Activated naive CD8-positive, alpha-beta T cell treated with anti-CD3 and anti-CD28 coated beads, Interleukin-2, amount 10 ng/mL, durations not matched to agents 7 days and 5 days (primary cell): ENCODE measurements at regions not wholly inside any gene's neighbourhood (a gene's known extent, or its start where the extent isn't known, plus 50 kb on each side); places are given as distances from the start of the nearest gene placed in this dataset.

ENCODE experiments used
- ATAC-seq: fragments of 150-1000 bp; cut with Tn5 transposase; one replicate; pipeline ENCODE4 v1.10.0; 2021; ENCODE audit warnings: low read depth, moderate library complexity
- POLR2A ChIA-PET: fragments of 350-600 bp; sonication (Branson Sonifier 250); formaldehyde crosslinking; loops from one replicate; lab custom pipeline; 2021; ENCODE audit warnings: antibody characterized with exemption; lab: Charles Lee
- DNase-seq: peaks from one replicate; pipeline ENCODE4 v3.0.0; 2021
- H3K27ac Mint-ChIP-seq: one replicate; pipeline ENCODE4 v1.8.0; 2022; ENCODE audit warnings: mild to moderate bottlenecking, mixed read lengths
- H3K27me3 Mint-ChIP-seq: one replicate; pipeline ENCODE4 v1.8.0; 2022; ENCODE audit warnings: mild to moderate bottlenecking, moderate library complexity, mixed read lengths
- H3K36me3 Mint-ChIP-seq: one replicate; pipeline ENCODE4 v1.8.0; 2021; ENCODE audit warnings: mild to moderate bottlenecking, mixed read lengths
- H3K4me1 Mint-ChIP-seq: one replicate; pipeline ENCODE4 v1.8.0; 2021; ENCODE audit warnings: mixed read lengths
- H3K4me3 Mint-ChIP-seq: one replicate; pipeline ENCODE4 v1.8.0; 2022; ENCODE audit warnings: mild to moderate bottlenecking, moderate library complexity, mixed read lengths
- H3K9me3 Mint-ChIP-seq: one replicate; pipeline ENCODE4 v1.8.0; 2021; ENCODE audit warnings: mixed read lengths

DNA sequence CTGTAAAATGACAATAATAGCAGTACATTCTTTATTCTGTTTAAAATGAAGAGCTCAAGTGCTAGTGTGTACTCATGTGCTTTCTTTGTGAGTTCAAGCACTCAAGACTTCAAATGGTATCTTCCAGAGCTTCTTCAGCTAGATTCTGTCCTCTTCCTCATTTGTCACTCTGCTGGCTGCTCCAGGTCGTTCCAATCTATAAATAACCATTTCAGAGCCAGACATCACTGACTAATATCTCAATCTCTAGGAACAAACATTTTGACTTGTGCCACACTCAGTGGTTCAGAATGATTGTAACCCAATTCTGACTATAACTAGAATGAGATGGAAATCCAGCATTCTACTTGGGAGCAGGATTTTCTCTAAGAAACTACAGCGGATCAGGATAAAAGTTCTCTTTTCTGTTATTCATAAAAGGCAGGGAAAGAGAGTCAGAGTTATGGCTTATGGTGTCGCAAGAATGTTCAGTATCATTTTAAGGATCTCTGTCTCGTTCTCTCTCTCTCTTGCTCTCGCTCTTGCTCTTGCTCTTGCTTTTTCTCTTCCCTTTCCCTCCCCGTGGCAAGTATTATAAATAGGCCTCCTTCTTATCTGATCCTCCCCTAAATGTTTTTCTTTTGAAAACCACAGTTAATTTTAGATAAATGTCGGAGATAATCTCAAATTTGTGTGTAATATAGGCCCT is 116.3 kb upstream of the MAF start:
- no peak overlapping the region for H3K27ac Mint-ChIP-seq
- no peak for DNase-seq
- POLR2A ChIA-PET = no interaction called here
- no peak for ATAC-seq
- no peaks in the 10 kb centered on the region for H3K9me3 Mint-ChIP-seq
- H3K27me3 Mint-ChIP-seq = peaks cover 10% of the 10 kb centered on the region
- peaks cover 2% of the 10 kb centered on the region for H3K4me1 Mint-ChIP-seq
- no peak overlapping the region for H3K4me3 Mint-ChIP-seq
- no peaks in the 10 kb centered on the region for H3K36me3 Mint-ChIP-seq

DNA sequence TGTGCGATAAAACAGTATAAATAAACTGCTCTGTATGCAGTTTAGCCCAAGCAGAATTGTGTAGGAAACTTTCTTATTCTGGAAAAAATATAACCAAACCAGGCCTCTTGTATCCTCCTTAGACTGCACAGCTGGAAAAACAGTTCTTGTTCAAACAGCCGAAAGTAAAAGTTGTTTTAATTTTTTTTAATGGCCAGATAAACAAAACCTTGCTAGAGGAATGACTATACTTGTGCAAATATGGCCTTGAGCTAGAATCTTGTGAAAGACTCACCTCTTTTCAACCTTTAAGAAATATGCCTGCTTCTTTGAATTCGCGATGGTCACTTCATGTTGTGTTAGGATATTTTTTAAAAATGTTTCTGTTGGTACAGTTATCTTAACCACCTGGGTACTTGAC is 114.5 kb upstream of the MAF start:
- ATAC-seq (no peak), DNase-seq (no peak)
- Mint-ChIP-seq H3K9me3 (no peaks in the 10 kb centered on the region), H3K4me1 (peaks cover 2% of the 10 kb centered on the region), H3K4me3 (no peak overlapping the region), H3K27ac (no peak overlapping the region), H3K36me3 (no peaks in the 10 kb centered on the region), H3K27me3 (peaks cover 10% of the 10 kb centered on the region)
- POLR2A ChIA-PET = no interaction called here

DNA sequence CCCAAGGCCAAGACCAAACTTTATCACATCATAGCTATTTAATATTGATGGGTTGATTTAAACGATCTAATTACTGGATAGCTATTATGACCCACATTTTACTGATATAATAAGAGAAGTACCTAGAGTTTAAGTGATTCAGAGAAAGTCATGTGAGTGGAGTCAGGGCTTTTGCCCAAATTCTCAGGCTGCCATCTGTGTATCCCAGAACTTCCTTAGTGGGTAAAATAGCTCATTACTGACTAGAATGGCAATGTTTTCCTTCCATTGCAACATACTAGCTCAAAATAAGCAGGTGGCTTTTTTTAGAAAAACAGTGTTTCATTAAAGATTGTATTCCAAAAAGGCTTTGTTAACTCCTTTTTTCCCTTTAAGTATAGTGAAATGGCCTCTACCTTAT is 113.9 kb upstream of the MAF start:
- POLR2A ChIA-PET = no interaction called here

DNA sequence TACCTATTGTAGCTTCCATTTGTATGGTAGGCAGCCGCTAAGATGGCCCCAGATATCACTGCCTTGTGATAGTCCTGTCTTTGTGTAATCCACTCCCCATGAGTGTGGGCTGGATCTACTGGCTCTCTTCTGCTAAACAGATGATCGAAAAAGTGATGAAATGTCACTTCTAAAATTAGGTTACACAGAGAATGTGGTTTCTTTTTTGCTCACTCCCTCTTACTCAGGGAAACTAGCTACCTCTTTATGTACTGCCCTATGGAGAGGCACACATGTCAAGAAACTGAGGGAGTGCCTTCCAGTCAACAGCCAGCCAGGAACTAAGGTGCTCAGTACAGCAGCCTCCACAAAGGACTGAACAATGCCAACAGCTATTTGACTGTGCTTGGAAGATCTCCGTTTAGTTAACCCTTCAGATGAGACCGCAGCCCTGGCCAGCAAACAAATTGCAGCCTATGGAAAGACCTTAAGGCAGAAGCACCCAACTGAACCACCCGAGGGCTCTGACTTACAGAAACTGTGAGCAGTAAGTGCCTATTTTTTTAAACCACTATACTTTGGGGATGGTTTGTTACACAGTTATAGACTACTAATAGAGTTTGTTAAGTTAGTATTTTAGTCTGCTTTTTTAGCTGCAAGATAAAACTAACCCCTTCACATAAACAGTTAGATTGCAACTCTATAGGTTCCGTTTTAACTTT is 113.2 kb upstream of the MAF start:
- POLR2A ChIA-PET = no interaction called here

More for the DNA sequence above, 113.9 kb upstream of the MAF start:
- no peak overlapping the region for H3K27ac Mint-ChIP-seq
- H3K4me1 Mint-ChIP-seq = peaks cover 2% of the 10 kb centered on the region
- H3K4me3 Mint-ChIP-seq = no peak overlapping the region
- peaks cover 10% of the 10 kb centered on the region for H3K27me3 Mint-ChIP-seq
- DNase-seq = no peak
- H3K36me3 Mint-ChIP-seq = no peaks in the 10 kb centered on the region
- no peak for ATAC-seq
- no peaks in the 10 kb centered on the region for H3K9me3 Mint-ChIP-seq

DNA sequence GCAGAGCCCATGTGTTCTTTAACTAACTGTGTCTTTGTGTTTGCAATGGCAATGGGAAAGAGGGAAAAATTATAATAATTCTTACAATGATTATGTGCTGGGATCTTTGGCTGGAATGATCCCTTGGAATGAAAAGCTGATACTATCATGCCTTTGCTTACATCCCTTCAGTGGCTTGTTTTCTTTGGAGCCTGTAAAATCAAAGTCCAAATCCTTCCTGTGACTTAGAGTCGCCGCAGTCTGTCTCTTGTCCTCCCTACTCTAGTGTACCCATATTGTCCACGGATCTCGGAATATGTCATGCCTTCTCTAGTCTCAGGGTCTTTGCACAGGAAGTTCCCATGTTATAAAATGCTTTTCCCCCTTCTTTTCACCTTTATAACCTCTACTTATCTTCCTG is 111.7 kb upstream of the MAF start:
- Mint-ChIP-seq H3K36me3 (no peaks in the 10 kb centered on the region), H3K4me1 (peaks cover 2% of the 10 kb centered on the region), H3K4me3 (no peak overlapping the region), H3K27me3 (peaks cover 8% of the 10 kb centered on the region), H3K9me3 (no peaks in the 10 kb centered on the region), H3K27ac (no peak overlapping the region)
- ATAC-seq (no peak), DNase-seq (no peak)
- POLR2A ChIA-PET = no interaction called here

More for the DNA sequence above, 113.2 kb upstream of the MAF start:
- ATAC-seq (no peak), DNase-seq (no peak)
- no peaks in the 10 kb centered on the region for H3K9me3 Mint-ChIP-seq
- no peak overlapping the region for H3K27ac Mint-ChIP-seq
- peaks cover 2% of the 10 kb centered on the region for H3K4me1 Mint-ChIP-seq
- H3K4me3 Mint-ChIP-seq = no peak overlapping the region
- H3K27me3 Mint-ChIP-seq = peaks cover 10% of the 10 kb centered on the region
- H3K36me3 Mint-ChIP-seq = no peaks in the 10 kb centered on the region

DNA sequence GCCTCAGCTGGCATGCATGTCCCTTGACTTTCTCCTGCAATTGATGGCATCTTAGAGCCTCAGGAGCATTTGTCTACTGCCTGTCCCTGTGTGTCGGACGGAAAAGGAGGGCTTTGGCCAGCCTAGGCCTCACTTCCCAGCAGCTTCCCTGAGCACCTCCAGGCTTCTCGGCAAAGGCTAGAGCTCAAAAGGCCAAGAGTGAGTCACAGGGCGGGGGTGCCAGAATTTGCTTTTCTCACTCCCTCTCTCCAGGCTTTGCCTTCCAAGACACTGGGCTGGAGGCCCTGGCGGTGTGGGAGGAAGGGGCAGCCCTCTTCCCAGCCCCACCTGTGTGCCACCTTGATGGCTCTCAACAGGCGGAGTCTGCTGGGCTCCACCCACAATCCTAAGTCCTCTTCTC is 107.3 kb upstream of the MAF start:
- POLR2A ChIA-PET = no interaction called here
- Mint-ChIP-seq H3K9me3 (no peaks in the 10 kb centered on the region), H3K27ac (no peak overlapping the region), H3K4me3 (no peak overlapping the region), H3K4me1 (no peaks in the 10 kb centered on the region), H3K27me3 (no peaks in the 10 kb centered on the region), H3K36me3 (no peaks in the 10 kb centered on the region)
- no peak for ATAC-seq
- DNase-seq = no peak

DNA sequence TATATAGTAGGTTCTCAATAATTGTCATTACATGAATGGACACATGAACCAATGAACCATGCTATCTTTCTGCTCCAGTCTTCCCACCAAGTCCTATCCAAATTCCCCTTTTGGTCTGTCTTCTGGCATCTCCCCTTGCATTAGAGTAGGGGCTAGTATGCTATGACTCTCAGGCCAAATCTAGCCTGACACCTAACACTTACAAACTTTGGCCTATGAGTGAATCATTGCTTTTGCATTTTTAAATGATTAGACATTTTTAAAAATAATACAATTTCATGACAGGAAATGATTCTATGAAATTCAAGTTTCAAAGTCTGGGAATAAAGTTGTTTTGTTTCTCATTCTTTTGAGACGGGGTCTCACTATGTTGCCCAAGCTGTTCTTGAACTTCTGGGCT is 102.5 kb upstream of the MAF start:
- Mint-ChIP-seq H3K4me1 (no peaks in the 10 kb centered on the region), H3K36me3 (no peaks in the 10 kb centered on the region), H3K9me3 (peaks cover 2% of the 10 kb centered on the region), H3K27ac (no peak overlapping the region), H3K27me3 (no peaks in the 10 kb centered on the region), H3K4me3 (no peak overlapping the region)
- DNase-seq = no peak
- ATAC-seq = no peak
- POLR2A ChIA-PET = no interaction called here

DNA sequence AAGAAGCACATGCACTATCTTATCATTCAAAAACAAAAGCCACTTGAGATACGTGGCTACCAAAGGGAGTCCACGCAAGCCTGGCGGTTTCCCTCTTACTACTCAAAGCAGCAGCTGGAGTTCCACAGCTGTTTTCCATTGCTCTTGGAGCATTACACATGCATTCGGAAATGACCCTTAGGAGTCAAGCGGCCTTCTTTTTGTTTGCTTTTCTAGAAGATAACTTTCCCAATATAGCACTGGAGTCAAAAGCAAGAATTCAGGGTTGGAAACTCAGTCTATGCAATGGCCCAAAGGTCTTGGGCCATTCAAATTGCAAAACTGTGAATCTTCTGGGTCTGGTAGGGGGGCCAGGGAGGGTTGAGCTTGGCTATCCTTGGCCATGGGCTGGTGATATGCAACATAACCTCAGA is 97.8 kb upstream of the MAF start:
- Mint-ChIP-seq H3K36me3 (no peaks in the 10 kb centered on the region), H3K4me1 (no peaks in the 10 kb centered on the region), H3K4me3 (no peak overlapping the region), H3K27me3 (no peaks in the 10 kb centered on the region), H3K9me3 (peaks cover 2% of the 10 kb centered on the region), H3K27ac (no peak overlapping the region)
- no peak for DNase-seq
- no peak for ATAC-seq
- POLR2A ChIA-PET = no interaction called here

DNA sequence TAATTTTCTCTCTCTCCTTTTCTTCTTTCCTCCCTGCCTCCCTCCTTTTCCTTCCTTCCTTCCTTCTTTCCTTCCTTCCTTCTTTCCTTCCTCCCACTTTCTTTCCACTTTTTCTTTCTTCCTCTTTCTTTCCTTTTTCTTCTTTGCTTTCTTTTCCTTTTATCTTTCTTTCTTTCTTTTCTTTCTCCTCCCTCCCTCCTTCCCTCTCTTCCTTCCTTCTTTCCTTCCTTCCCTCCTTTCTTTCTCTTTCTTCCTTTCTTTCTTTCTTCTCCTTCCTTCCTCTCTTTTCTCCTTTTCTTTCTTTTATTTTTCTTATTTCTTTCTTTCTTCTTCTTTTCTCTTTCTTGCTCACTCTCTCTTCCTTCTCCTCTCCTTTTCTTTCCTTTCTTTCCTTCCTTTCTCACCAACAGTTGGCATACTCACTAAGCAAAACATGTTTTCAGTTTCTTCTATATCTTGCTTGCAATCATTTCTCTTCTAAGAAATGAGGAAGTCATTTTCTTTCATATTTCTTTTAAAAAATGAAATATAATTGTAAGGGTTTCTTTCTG is 97.1 kb upstream of the MAF start:
- no peak for ATAC-seq
- H3K27me3 Mint-ChIP-seq = no peaks in the 10 kb centered on the region
- H3K36me3 Mint-ChIP-seq = no peaks in the 10 kb centered on the region
- POLR2A ChIA-PET = no interaction called here
- H3K4me3 Mint-ChIP-seq = no peak overlapping the region
- no peak for DNase-seq
- no peak overlapping the region for H3K27ac Mint-ChIP-seq
- H3K4me1 Mint-ChIP-seq = no peaks in the 10 kb centered on the region
- H3K9me3 Mint-ChIP-seq = peaks cover 2% of the 10 kb centered on the region

DNA sequence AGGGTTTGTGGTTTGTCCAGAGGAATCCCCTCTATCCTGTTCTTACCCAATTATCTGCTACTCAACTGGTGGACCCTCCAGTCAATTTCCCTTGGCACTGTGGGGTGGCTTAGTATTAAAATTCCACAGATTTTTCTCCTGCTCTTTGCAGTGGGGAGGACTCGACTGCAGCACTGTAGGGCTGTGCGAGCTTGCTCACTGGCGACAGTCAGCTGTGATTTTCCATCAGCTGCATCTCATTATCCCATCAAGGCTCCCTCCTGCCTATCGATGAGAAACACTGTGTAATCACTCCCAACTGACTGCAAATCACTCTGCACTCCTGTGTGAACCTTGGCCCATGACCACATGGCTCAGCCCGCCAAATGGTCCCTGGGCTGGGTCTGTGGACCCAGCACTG is 90.5 kb upstream of the MAF start:
- H3K36me3 Mint-ChIP-seq = no peaks in the 10 kb centered on the region
- no peaks in the 10 kb centered on the region for H3K27me3 Mint-ChIP-seq
- DNase-seq = no peak
- H3K27ac Mint-ChIP-seq = no peak overlapping the region
- H3K4me1 Mint-ChIP-seq = no peaks in the 10 kb centered on the region
- no peaks in the 10 kb centered on the region for H3K9me3 Mint-ChIP-seq
- POLR2A ChIA-PET = no interaction called here
- ATAC-seq = no peak
- no peak overlapping the region for H3K4me3 Mint-ChIP-seq

DNA sequence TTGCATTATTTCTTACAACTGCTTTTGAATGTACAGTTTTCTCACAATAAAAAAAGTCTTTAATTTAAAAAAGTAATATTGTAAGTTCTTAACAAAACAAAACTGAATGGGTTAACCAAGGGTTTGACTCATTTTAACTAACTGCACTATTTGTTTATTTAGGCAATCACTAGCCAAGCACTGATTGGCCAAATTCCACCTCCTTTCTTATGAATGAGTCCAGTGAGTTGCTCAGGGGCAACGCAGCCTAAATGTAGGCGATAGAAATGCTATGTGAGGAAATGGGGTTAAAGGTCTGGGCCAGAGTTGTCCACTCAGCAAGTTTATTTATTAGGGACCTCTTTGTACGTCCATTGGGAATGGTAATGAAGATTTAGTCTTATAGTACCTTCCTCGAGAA is 89.6 kb upstream of the MAF start:
- DNase-seq (no peak), ATAC-seq (no peak)
- H3K27me3 Mint-ChIP-seq = no peaks in the 10 kb centered on the region
- no peak overlapping the region for H3K27ac Mint-ChIP-seq
- no peaks in the 10 kb centered on the region for H3K4me1 Mint-ChIP-seq
- no peaks in the 10 kb centered on the region for H3K9me3 Mint-ChIP-seq
- H3K4me3 Mint-ChIP-seq = no peak overlapping the region
- H3K36me3 Mint-ChIP-seq = no peaks in the 10 kb centered on the region
- POLR2A ChIA-PET = no interaction called here

DNA sequence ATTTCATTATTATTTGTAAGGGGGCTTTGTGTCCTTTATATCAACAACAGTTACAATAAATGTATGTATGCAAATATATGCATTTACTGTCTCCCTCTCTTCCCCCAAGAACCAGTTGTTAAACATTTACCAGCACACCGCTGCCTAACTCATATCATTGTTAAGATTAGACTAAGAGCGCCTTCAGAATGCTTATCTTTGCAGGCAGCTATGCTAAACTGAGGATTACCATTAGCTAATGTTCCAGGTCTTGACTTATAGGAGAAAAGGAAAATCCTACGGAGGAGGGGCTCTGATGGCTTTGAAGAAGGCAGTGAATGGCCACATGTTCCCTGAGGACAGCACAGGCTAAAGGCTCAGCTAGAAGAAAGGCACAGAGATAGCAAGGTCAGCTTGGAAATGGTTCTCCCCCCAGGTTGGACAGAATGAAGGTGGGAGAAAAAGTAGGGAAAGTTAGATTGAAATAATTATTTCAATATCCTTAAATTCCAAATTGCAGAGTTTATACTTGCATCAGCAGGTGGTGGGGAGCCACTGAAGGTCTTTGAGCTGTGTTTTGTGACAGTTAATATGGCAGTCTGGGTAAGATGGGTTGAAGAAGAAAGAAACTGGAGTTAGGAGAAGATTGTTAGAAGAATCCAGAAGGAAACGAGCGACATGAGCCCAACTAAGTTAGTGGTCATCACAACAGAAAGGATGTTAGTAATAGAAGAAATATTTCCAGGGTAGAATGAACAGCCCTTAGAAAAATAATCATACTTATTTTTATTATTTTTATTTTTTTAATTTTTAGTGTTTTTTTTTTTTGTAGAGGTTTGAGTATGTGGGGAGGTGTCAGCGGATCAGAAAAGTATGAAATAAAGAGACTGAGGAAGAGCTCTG is 87.0 kb upstream of the MAF start:
- POLR2A ChIA-PET = no interaction called here
- H3K4me3 Mint-ChIP-seq = no peak overlapping the region
- no peaks in the 10 kb centered on the region for H3K9me3 Mint-ChIP-seq
- ATAC-seq (no peak), DNase-seq (no peak)
- no peaks in the 10 kb centered on the region for H3K36me3 Mint-ChIP-seq
- H3K27me3 Mint-ChIP-seq = no peaks in the 10 kb centered on the region
- H3K4me1 Mint-ChIP-seq = no peaks in the 10 kb centered on the region
- H3K27ac Mint-ChIP-seq = no peak overlapping the region

DNA sequence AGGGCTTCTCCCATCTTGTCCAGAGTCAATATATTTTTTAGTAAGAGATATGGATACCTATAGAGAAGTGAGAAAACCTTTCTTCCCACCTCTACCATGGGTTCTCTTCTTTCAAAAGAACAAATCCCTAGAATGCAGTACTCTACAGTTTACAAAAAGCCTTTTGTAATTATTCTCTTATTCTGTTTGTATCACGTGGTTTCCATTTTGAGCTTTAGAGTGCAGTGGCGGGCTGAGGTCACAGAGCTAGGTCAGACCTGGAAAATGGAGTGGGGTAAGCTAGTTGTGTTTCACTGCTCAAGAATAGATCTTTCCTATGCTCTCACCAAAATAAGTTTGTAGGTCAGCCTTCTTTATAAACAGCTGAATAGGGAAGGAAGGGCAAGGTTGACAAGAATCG is 85.3 kb upstream of the MAF start:
- H3K9me3 Mint-ChIP-seq = no peaks in the 10 kb centered on the region
- no peak overlapping the region for H3K27ac Mint-ChIP-seq
- ATAC-seq (no peak), DNase-seq (no peak)
- no peak overlapping the region for H3K4me3 Mint-ChIP-seq
- no peaks in the 10 kb centered on the region for H3K4me1 Mint-ChIP-seq
- H3K36me3 Mint-ChIP-seq = no peaks in the 10 kb centered on the region
- peaks cover 2% of the 10 kb centered on the region for H3K27me3 Mint-ChIP-seq
- POLR2A ChIA-PET = no interaction called here
